CD4-positive, alpha-beta memory T cell (primary cell): ENCODE measurements at regions not wholly inside any gene's neighbourhood (a gene's known extent, or its start where the extent isn't known, plus 50 kb on each side); places are given as distances from the start of the nearest gene placed in this dataset.

Experiments
- CTCF ChIA-PET: fragments of 350-600 bp; sonication (Branson Sonifier 250); formaldehyde crosslinking; loops from one replicate; lab custom pipeline; 2021; ENCODE audit warnings: inconsistent platforms; ENCODE audit not compliant: partially characterized antibody; lab: Charles Lee
- POLR2A ChIA-PET: fragments of 350-600 bp; sonication (Branson Sonifier 250); formaldehyde crosslinking; loops from one replicate; lab custom pipeline; 2021; ENCODE audit not compliant: partially characterized antibody; lab: Charles Lee
- DNase-seq, 5 donors: peaks; one replicate each; pipeline versions ENCODE4 v3.0.0 to v3.0.0-alpha.2; 2020 to 2022; ENCODE audit warnings: mixed read lengths in 1 of 5
- H3K27ac ChIP-seq: one replicate; pipeline ENCODE4 v1.7.0; 2013; ENCODE audit warnings: low read depth, low read length
- H3K27me3 ChIP-seq: 2 replicates; pipeline ENCODE4 v1.7.0; 2013; ENCODE audit warnings: mild to moderate bottlenecking, low read length, moderate library complexity; ENCODE audit not compliant: insufficient read depth
- H3K36me3 ChIP-seq: 2 replicates; pipeline ENCODE4 v1.7.0; 2013; ENCODE audit warnings: mild to moderate bottlenecking, low read length, moderate library complexity; ENCODE audit not compliant: insufficient read depth
- H3K4me1 ChIP-seq: 2 replicates; pipeline ENCODE4 v1.7.0; 2013; ENCODE audit warnings: mild to moderate bottlenecking, low read length, moderate library complexity; ENCODE audit not compliant: insufficient read depth
- H3K4me3 ChIP-seq, 2 donors: one replicate each; pipeline ENCODE4 v1.7.0; 2013; ENCODE audit warnings: low read length in 2 of 2, mild to moderate bottlenecking in 1 of 2
- H3K9me3 ChIP-seq, 2 donors: one replicate each; pipeline ENCODE4 v1.7.0; 2013; ENCODE audit warnings: low read length in 2 of 2, control low read depth in 1 of 2; ENCODE audit not compliant: control insufficient read depth in 1 of 2
- H3K27ac Mint-ChIP-seq, 7 donors: one replicate each; pipeline ENCODE4 v1.8.0; 2020 to 2021; ENCODE audit warnings: mixed read lengths in 7 of 7, mild to moderate bottlenecking in 6 of 7, inconsistent platforms in 3 of 7, moderate library complexity in 3 of 7
- H3K27me3 Mint-ChIP-seq, 2 donors: one replicate each; pipeline ENCODE4 v1.8.0; 2020 to 2021; ENCODE audit warnings: mixed read lengths in 2 of 2
- H3K36me3 Mint-ChIP-seq, 2 donors: one replicate each; pipeline ENCODE4 v1.8.0; 2020 to 2021; ENCODE audit warnings: mixed read lengths in 2 of 2, inconsistent platforms in 1 of 2, mild to moderate bottlenecking in 1 of 2
- H3K4me1 Mint-ChIP-seq, 4 donors: one replicate each; pipeline ENCODE4 v1.8.0; 2020 to 2021; ENCODE audit warnings: mixed read lengths in 4 of 4, mild to moderate bottlenecking in 1 of 4
- H3K4me3 Mint-ChIP-seq, 8 donors: one replicate each; pipeline ENCODE4 v1.8.0; 2020 to 2021; ENCODE audit warnings: mixed read lengths in 8 of 8, mild to moderate bottlenecking in 7 of 8, moderate library complexity in 6 of 8, inconsistent platforms in 3 of 8
- H3K9me3 Mint-ChIP-seq, 8 donors: one replicate each; pipeline ENCODE4 v1.8.0; 2020 to 2021; ENCODE audit warnings: mixed read lengths in 8 of 8, mild to moderate bottlenecking in 5 of 8, inconsistent platforms in 3 of 8, moderate library complexity in 1 of 8
- intact Hi-C: fragments of 100-400 bp; cut with micrococcal nuclease; formaldehyde crosslinking; loops from one replicate; pipeline ENCODE4 v1.15.1; 2023

DNA sequence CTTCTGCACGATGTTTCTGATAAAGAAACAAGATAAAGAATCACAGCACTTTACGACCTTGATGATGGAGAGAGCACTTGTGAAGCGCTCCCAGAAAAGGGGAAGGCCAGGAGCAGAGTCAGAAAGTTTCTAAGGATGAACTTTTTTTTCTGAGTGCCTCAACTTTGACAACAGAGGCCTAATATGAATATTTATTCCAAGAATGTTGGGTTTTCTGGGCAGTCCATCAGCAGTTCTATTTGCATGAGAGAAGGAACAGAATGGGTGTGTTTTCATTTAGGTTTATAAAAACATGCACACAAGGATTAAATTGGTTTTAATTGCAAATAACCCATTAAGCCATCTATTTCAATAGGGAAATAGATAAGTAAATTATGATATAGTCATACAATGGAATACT lies 204.9 kb downstream of the SIM1 start:
- ChIA-PET CTCF (no interaction called here), POLR2A (no interaction called here)
- H3K27ac ChIP-seq: no peak overlapping the region
- intact Hi-C loops: no loop called here
- Mint-ChIP-seq H3K36me3 (no peaks in the 10 kb centered on the region), H3K4me3 (no peak overlapping the region), H3K27ac (no peak overlapping the region), H3K4me1 (peaks cover 0 to 9% (median 5%) of the 10 kb centered on the region in 4 donors), H3K9me3 (peaks cover 0 to 2% (median 0%) of the 10 kb centered on the region in 8 donors), H3K27me3 (peaks cover 0 to 2% of the 10 kb centered on the region in 2 donors)
- H3K27me3 ChIP-seq: peaks cover 3% of the 10 kb centered on the region
- DNase-seq: no peak
- H3K4me1 ChIP-seq: no peaks in the 10 kb centered on the region
- H3K36me3 ChIP-seq: no peaks in the 10 kb centered on the region
- H3K9me3 ChIP-seq: no peaks in the 10 kb centered on the region
- H3K4me3 ChIP-seq: no peak overlapping the region

- Mint-ChIP-seq H3K4me1 (peaks cover 0 to 9% (median 5%) of the 10 kb centered on the region in 4 donors), H3K27me3 (peaks cover 0 to 2% of the 10 kb centered on the region in 2 donors), H3K36me3 (no peaks in the 10 kb centered on the region), H3K9me3 (peaks cover 0 to 2% (median 0%) of the 10 kb centered on the region in 8 donors), H3K4me3 (no peak overlapping the region), H3K27ac (peak overlapping the region in 1 of 7 donors; percentile 16)
- Histone ChIP-seq H3K27ac (no peak overlapping the region), H3K27me3 (peaks cover 3% of the 10 kb centered on the region), H3K4me3 (no peak overlapping the region), H3K4me1 (no peaks in the 10 kb centered on the region), H3K9me3 (no peaks in the 10 kb centered on the region), H3K36me3 (no peaks in the 10 kb centered on the region)
- intact Hi-C loops: no loop called here
- no peak for DNase-seq
- ChIA-PET CTCF (no interaction called here), POLR2A (no interaction called here)
These were observed 206.0 kb downstream of the SIM1 start for GRCh38 chr6:100258752-100259151.

DNA sequence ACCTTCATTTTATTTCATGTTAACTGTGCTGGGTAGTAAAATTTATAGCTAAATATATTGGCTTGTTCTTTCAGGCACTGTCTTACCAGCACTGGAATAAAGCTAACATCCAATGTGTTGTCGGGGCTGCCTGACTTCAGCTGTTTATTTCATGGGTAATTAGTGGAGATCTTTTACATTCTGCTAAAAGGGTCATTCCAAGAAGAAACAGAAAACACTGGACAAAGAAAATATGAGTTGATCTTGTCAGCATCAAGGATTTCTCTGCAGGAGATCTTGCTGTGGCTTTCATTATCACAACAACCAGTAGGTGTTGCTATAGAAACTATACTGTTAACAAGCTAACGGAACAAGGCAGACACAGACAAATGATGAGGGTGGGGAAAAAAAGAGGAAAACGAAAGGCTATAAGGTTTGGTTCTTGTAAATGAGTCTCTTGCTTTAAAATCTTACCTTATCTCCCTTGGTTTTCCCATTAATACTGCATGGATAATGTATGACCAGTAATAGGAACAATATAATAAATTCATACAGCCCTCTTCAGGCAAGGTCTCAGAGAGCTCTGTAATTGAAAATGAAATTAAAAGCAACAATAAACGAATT lies 206.8 kb downstream of the SIM1 start:
- H3K9me3 ChIP-seq: no peaks in the 10 kb centered on the region
- H3K27ac ChIP-seq: no peak overlapping the region
- no peaks in the 10 kb centered on the region for H3K4me1 ChIP-seq
- H3K4me3 ChIP-seq: no peak overlapping the region
- Mint-ChIP-seq H3K27me3 (peaks cover 0 to 2% of the 10 kb centered on the region in 2 donors), H3K27ac (no peak overlapping the region), H3K36me3 (no peaks in the 10 kb centered on the region), H3K9me3 (peaks cover 0 to 2% (median 0%) of the 10 kb centered on the region in 8 donors), H3K4me3 (peak overlapping the region in 3 of 8 donors; percentile 9 to 67 (median 57)), H3K4me1 (peaks cover 0 to 9% (median 5%) of the 10 kb centered on the region in 4 donors)
- intact Hi-C loops: no loop called here
- DNase-seq: peak in 1 of 5 donors; percentile 2
- H3K27me3 ChIP-seq: peaks cover 3% of the 10 kb centered on the region
- CTCF ChIA-PET: no interaction called here
- H3K36me3 ChIP-seq: no peaks in the 10 kb centered on the region
- POLR2A ChIA-PET: no interaction called here

DNA sequence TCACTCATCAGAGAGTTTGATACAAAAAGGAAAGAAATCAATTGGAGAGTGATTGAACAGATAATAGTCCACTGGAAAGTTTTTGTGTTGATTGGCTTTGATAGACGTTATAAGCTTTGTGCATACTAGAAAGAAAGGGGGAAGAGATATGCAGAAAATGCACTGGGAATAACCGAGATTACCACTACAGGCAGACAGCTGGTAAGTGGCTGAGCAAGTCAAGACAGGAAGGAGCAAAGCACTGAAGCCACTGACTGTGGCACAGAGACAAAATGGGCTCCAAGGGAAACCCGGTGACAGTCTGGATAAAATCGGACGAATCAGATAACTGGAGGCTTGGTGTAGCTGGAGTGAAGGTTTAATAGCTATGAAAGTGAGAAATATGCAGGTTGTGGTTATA lies 209.0 kb downstream of the SIM1 start:
- H3K27ac Mint-ChIP-seq: no peak overlapping the region
- DNase-seq: no peak

DNA sequence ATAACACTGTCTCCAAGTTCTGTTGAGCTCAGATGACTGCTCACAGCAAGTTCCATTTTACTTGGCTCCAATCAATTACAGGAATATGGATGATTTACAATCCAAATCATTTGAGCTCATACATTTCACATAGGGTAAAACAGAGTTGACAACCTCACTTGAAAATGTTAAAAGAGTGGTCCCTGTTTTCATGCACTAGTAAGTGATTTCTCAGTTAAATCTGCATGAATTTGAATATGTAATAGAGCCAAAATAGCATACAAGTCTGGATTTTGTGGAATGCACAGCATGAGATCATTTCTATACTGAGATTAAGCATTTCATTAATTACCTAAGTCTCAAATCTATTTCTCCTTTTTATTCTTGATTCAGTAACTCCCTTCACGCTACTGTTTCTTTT lies 217.6 kb downstream of the SIM1 start:
- no peak for DNase-seq
- Histone ChIP-seq H3K27me3 (no peaks in the 10 kb centered on the region), H3K36me3 (no peaks in the 10 kb centered on the region), H3K9me3 (no peaks in the 10 kb centered on the region), H3K4me1 (no peaks in the 10 kb centered on the region), H3K4me3 (no peak overlapping the region), H3K27ac (no peak overlapping the region)
- intact Hi-C loops: no loop called here
- Mint-ChIP-seq H3K27ac (no peak overlapping the region), H3K36me3 (no peaks in the 10 kb centered on the region), H3K9me3 (no peaks in the 10 kb centered on the region), H3K4me3 (no peak overlapping the region), H3K4me1 (no peaks in the 10 kb centered on the region), H3K27me3 (no peaks in the 10 kb centered on the region)
- ChIA-PET CTCF (no interaction called here), POLR2A (no interaction called here)

More for the DNA sequence above, 209.0 kb downstream of the SIM1 start:
- peaks cover 3% of the 10 kb centered on the region for H3K27me3 ChIP-seq
- H3K4me1 ChIP-seq: no peaks in the 10 kb centered on the region
- ChIA-PET CTCF (no interaction called here), POLR2A (no interaction called here)
- no peaks in the 10 kb centered on the region for H3K9me3 ChIP-seq
- Mint-ChIP-seq H3K4me1 (peaks cover 0 to 9% (median 5%) of the 10 kb centered on the region in 4 donors), H3K4me3 (no peak overlapping the region), H3K9me3 (no peaks in the 10 kb centered on the region), H3K36me3 (no peaks in the 10 kb centered on the region), H3K27me3 (peaks cover 0 to 2% of the 10 kb centered on the region in 2 donors)
- H3K27ac ChIP-seq: no peak overlapping the region
- no peaks in the 10 kb centered on the region for H3K36me3 ChIP-seq
- intact Hi-C loops: no loop called here
- no peak overlapping the region for H3K4me3 ChIP-seq

DNA sequence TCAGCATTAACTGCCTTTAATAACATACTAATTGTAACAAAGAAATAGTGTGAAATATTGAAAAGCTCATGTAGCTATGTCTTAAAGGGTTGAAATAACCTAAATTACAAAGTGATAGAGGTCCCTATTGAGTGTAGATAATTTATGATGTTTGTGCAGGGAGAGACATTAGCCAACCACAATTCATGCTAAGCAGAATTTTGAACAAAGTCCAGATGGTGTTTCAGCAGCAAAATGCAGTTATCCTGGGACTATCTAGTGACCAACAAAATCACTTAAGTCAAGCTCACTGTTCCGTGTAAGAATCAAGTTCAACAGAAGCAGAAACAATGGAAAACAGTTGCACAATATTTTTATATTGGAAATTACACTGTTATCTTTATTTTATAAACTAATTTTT lies 218.5 kb downstream of the SIM1 start:
- Histone ChIP-seq H3K27me3 (no peaks in the 10 kb centered on the region), H3K4me3 (no peak overlapping the region), H3K36me3 (no peaks in the 10 kb centered on the region), H3K4me1 (no peaks in the 10 kb centered on the region), H3K9me3 (no peaks in the 10 kb centered on the region), H3K27ac (no peak overlapping the region)
- intact Hi-C loops: no loop called here
- Mint-ChIP-seq H3K4me1 (no peaks in the 10 kb centered on the region), H3K27ac (no peak overlapping the region), H3K9me3 (no peaks in the 10 kb centered on the region), H3K36me3 (no peaks in the 10 kb centered on the region), H3K4me3 (no peak overlapping the region), H3K27me3 (no peaks in the 10 kb centered on the region)
- DNase-seq: no peak
- ChIA-PET CTCF (no interaction called here), POLR2A (no interaction called here)

DNA sequence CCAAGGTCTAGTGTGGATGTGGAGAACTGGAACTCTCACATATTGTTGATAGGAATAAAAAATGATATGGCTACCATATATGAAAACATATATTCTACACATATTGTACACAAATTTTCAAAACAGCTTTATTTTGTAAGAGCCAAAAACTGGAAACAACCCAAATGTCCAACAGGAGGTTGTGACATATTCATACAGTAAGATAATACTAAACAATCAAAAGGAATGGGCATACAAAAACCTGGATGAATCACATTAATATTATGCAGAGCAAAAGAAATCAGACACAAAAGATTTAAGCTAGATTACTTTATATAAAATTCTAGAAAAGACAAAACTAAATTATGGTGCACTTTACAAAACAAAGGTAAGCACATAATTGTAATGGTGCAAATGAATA lies 223.9 kb downstream of the SIM1 start:
- DNase-seq: no peak
- CTCF ChIA-PET: no interaction called here
- Histone ChIP-seq H3K4me3 (no peak overlapping the region), H3K36me3 (no peaks in the 10 kb centered on the region), H3K27ac (no peak overlapping the region), H3K4me1 (no peaks in the 10 kb centered on the region), H3K9me3 (no peaks in the 10 kb centered on the region), H3K27me3 (no peaks in the 10 kb centered on the region)
- intact Hi-C loops: no loop called here
- POLR2A ChIA-PET: no interaction called here
- Mint-ChIP-seq H3K36me3 (no peaks in the 10 kb centered on the region), H3K27ac (no peak overlapping the region), H3K27me3 (no peaks in the 10 kb centered on the region), H3K9me3 (no peaks in the 10 kb centered on the region), H3K4me3 (no peak overlapping the region), H3K4me1 (no peaks in the 10 kb centered on the region)
